ENCODE measurements at regions not wholly inside any gene's neighbourhood (a gene's known extent, or its start where the extent isn't known, plus 50 kb on each side); places are given as distances from the start of the nearest gene placed in this dataset.
"Not testable (repeated sequence)": the region's sequence is repeated elsewhere in the genome, so short reads cannot be mapped to it uniquely, and the experiment has no call there.

DNA sequence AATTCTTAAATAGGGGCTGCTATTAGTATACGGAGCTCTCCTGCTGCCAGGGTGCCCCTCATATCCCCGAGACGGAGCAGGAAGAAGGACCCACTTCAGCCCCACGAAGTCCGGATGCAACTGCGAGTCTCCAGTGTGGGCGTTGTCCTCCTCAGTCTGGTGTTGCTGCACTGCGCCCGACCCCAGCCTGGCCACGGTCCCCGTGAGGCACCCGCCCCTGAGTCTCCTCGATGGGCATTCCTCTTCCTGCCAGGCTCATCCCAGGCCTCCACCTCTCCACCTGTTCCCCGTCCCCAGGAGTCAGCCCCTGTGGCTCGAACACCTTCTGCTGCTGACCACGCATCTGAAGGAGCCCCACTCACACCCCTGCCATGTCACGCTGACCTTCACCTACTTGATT is 68.1 kb upstream of the SFSWAP start:
- no peak for DNase-seq

DNA sequence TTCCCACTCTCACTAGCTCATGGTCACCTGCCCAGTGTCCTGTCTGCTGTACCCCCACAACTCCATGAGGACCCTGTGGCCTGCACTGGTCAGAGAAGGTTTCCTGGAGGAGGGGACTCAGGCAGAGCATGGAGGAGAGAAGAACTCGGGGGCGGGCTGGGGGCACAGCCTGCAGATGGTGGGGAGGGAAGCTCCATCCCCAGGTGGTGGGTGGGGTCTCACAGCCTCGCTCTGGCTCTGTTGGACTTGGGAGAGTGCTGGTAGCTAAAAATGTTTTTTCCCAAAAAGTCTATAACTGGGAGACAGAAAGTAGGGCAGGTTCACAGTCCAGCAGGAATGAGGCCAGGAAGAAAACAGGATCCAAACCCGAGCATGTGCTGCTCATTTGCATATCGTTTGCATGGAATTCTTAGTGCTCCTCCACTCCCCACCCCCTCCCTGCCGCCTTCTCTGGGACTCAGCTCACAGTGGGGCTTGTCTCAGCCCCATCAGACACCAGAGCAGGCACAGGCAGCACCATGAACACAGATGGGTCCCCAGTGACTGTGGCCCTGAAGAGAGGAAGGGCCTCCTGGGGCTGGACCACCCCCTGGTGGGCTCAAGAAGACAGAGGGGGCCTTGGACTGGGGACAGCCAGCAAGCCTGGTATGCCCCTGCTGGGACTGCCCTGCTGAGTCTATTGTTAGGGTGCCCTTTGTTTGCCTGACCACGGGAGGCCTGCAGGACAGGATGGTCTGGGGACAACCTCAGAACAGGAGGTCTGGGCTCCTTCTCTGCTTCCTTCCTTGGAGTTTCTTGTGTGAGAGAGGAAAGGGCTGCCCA is 67.0 kb upstream of the SFSWAP start:
- DNase-seq: no peak

DNA sequence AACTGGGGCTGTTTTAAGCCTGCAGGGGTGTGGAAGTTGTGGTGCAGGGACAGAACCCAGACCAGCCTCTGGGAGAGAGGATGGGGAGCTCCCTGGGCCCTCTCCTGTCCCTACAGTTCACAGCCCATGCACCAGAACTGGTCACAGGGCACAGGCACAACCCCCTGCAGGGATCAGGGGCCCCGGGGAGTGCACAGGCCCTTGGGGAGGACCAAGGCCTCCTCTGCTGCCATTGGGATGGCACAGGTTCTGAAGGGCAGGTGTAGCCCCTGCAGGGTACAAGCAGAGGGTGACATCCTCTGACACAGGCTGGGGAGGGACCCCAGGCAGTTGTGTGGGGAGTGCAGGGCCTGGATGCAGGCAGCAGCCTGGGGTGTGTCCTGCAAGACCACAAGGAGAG is 66.4 kb upstream of the SFSWAP start:
- no peak for DNase-seq

DNA sequence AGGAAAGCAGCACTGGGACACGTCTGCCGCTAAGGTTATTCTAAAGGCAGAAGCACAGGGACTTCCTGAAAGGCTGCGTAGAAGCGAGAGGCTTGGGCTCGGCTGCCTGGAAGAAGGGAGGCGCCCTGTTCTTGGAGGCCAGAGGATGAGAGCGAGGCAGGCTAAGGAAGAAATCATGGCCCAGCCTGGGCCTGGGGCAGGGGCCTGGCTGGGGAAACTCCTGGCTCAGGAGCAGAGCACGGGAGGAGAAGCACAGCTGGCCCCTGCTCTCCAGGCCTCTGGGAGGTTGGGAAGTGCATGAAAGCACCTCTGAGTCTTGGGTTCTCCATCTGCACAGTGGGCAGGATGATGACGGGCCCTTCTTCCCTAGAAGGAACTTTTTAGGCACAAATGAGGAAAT is 66.0 kb upstream of the SFSWAP start:
- DNase-seq: not testable (repeated sequence)

DNA sequence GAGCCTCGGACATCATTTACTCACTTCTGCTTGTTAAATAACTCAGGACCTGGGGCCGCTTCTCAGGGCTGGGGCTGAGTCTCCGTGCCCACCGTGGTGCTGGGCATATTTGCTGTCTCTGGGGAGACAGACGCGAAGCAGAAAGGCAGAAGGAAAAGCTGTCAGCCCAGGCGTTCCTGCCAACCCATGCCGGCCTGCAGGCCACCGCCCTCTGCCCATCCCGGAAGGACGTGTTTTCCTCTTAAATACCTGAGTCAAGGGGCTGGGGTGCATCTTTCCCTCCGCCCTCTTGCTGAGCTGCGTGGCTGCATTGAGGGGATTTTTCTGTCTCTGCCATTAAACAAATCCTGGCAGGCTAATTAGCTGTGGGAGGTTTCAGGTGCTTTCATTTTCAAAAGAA is 65.3 kb upstream of the SFSWAP start:
- not testable (repeated sequence) for DNase-seq

DNA sequence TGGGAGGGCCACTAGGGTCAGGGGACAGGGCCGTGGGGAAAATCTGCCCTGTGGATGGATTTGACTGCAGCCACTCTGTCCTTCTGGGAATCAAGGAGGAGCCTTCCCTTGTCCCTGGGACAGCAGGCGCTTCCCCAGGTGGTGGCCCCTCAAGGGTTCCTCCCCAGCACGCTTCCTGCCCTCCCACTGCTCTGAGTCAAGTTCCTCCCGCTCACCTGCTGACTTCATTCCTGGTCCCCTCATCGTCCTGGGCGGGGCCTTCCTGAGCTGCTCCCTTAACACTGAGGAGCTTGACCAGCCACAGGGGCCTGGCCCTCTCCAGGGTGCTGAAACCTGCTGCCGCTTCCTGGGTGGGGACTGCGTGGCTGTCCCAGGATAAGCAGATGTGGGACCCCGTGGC is 64.4 kb upstream of the SFSWAP start:
- DNase-seq: not testable (repeated sequence)

DNA sequence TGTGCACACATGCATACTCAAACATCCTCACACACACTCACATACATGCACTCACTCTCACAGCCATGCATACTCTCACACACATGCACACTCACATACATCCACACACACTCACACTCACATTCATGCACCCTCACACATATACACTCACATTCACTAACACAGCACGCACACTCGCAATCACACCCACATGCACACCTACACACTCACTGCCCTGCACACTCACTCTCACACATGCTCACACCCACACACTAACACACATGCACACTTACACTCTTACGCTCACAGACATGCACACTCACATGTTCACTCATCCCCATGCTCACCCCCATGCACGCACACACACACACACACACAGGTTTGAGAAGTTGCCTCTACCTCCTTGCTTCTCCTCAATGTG is 63.2 kb upstream of the SFSWAP start:
- DNase-seq: no peak

DNA sequence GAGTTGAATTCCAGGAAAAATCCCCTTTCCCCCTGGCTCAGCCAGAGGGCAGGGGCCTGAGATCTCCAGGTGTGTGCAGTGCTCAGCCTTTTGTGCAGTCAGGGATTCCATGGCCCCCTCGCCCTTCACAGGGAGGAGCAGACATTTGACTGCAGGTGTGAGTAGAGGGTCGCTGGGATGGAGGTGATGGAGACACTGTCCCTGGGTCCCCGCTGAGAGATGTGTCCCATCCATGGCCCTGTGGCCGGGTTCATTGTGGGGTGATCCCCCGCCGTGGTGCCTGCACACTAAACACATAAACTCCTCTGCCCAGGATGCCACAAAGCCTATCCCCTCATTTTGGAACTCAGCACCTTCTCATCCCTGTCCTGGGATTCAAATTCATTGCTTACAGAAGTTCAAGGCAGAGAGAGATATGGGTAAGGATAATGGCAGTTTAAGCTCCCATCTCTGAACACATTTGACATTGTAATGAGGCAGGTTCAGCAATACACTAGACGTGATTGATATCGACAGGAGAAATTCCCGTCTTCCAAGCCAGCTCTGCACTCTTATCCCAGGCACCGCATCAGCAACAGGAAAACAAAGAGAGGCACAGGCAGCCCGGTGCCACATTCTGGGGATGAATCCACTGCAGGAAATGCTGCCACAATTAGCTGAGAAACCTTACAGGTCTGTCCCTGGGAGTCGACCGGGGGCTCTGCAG is 55.3 kb upstream of the SFSWAP start:
- not testable (repeated sequence) for DNase-seq

DNA sequence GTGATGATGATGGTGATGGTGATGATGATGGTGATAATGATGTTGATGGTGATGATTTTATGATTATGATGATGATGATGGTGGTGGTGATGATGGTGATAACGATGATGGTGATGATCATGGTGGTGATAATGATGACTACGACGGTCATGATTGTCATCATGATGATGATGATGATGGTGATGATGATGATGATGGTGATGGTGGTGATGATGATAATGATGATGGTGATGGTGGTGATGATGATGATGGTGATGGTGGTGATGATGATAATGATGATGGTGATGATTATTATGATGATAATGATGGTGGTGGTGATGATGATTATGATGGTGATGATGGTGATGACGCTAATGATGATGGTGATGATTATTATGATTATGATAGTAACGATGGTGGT is 54.1 kb upstream of the SFSWAP start:
- DNase-seq: not testable (repeated sequence)

DNA sequence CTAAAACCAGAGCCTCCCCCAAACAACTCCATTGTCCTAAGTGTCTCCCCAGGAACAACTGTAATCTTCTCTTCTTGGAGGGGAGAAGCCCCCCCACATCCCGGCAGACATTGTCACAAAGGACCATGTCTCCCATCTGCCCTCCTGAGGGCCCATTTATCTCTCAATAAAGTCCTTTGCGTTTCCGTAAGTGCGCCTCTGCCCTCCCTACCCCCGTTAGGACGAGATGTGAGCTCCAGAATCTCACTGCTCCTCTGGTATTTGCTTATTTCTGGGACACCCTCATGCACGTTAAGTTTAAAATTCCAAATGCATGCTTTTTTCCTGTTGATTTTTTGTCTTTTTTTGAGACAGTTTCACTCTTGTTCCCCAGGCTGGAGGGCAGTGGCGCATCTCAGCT is 52.3 kb upstream of the SFSWAP start:
- not testable (repeated sequence) for DNase-seq

DNA sequence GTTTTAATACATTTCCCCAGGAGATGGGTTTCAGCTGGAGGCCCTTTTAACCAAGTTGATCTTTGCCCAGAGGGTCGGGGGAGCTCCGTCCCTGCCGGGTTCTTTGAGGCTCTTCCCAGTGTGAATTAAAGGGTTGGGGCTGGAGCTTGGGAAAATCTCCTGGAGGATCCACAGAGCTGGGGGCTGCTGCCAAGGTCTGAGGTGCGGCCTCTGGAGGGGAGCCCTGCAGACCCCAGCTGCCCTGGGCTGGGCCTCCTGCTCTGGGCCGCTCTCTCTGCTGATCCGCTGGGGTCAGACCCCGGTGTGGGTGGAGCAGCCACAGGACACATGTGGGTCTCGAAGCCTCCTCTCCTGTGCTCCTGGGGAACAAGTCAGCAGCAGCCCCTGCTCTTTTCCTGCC is 51.4 kb upstream of the SFSWAP start:
- not testable (repeated sequence) for DNase-seq

DNA sequence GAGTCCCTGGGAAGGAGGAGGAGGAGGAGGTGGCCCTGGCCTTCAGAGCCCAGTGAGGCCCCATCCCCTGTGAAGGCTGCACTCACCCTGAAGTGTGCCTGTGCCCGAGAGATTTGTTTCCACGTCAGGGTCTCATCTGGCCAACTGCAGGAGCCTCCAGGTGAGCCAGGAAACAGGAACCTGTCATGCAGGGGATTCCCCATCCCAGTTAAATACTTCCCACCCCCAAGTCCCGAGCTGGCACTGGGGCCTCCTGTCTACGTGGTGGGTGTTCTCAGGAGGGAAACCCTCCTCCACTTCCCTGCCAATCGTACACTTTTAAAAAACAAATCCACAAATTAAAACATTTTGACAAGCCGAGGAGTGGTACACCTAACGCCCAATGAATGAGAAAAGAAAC is 50.9 kb upstream of the SFSWAP start:
- not testable (repeated sequence) for DNase-seq

DNA sequence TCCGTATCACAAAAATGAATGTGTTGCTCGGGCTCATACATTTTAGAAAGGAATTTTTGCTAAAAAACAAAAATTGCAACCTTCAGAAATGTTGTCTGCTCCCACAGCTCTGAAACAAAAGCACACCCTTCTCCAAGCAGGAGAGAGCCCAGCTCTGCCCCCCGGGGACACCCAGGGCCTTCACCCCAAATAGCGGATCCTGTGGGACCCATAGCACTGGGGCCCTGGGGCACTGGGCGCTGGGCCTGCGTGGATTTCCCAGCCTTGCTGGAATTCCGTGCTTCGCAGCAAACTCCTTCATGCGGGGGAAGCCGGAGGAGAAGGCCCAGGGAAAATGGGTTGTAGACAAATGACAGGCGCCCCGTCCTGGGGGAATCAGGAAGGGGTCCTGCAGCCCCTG is 50.5 kb upstream of the SFSWAP start:
- not testable (repeated sequence) for DNase-seq

Measured in CD4-positive, alpha-beta T cell treated with Interleukin-6 for 4 hours (primary cell).